ENCODE measurements at regions not wholly inside any gene's neighbourhood (a gene's known extent, or its start where the extent isn't known, plus 50 kb on each side); places are given as distances from the start of the nearest gene placed in this dataset.

DNA sequence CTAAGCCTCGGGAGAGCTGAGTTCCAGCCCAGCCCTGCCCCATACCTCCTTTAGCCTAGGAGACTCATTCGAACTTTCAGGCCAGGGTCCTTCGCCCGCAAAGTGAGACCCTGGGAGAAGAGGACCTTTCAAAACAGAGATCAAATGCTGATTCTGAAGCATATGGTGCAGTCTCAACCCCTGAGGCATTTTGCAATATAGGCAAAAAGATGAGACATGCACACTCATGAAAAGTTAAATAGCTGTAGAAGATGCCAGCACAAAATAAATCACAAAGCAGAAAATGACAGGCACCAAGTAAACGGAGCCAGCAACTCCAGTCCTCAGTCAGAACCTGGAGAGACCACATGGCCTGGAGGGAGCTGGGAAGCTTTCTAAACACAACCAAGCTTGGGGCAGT, 542.7 kb upstream of the RAB6C start:
- no TSS peak for BruUV-seq (replicated peaks)
- ChIA-PET CTCF (no interaction called here), POLR2A (ENCODE audit: low non-redundant PET) (no interaction called here)
- Histone ChIP-seq H3K27me3 (replicated peaks; ENCODE audit: insufficient read depth, low read depth, low read length, poor library complexity) (peaks cover 2% of the 10 kb centered on the region), H3K9me3 (ENCODE audit: low read depth, low read length, poor library complexity, severe bottlenecking) (no peaks in the 10 kb centered on the region), H3K4me3 (ENCODE audit: low read depth, low read length, poor library complexity, severe bottlenecking) (no peak overlapping the region), H3K4me1 (ENCODE audit: insufficient read depth, low read length, poor library complexity, severe bottlenecking) (no peaks in the 10 kb centered on the region), H3K36me3 (ENCODE audit: insufficient read depth, low read length, poor library complexity, severe bottlenecking) (no peaks in the 10 kb centered on the region), H3K27ac (ENCODE audit: low read depth, low read length, poor library complexity, severe bottlenecking) (no peak overlapping the region)
- no peak for TF ChIP-seq EZH2 (IDR thresholded peaks at IDR 0.05; ENCODE audit: borderline replicate concordance, low read depth, low read length, poor library complexity, severe bottlenecking)
- TF ChIP-seq, protein P1, sequence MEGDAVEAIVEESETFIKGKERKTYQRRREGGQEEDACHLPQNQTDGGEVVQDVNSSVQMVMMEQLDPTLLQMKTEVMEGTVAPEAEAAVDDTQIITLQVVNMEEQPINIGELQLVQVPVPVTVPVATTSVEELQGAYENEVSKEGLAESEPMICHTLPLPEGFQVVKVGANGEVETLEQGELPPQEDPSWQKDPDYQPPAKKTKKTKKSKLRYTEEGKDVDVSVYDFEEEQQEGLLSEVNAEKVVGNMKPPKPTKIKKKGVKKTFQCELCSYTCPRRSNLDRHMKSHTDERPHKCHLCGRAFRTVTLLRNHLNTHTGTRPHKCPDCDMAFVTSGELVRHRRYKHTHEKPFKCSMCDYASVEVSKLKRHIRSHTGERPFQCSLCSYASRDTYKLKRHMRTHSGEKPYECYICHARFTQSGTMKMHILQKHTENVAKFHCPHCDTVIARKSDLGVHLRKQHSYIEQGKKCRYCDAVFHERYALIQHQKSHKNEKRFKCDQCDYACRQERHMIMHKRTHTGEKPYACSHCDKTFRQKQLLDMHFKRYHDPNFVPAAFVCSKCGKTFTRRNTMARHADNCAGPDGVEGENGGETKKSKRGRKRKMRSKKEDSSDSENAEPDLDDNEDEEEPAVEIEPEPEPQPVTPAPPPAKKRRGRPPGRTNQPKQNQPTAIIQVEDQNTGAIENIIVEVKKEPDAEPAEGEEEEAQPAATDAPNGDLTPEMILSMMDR (conservative IDR thresholded peaks at IDR 0.05; ENCODE audit: low read depth, low read length), result no peak
- intact Hi-C loops (cut with micrococcal nuclease; ENCODE audit: unreplicated experiment), result no loop called here
- DNase-seq (ENCODE audit: low spot score), result no peak

DNA sequence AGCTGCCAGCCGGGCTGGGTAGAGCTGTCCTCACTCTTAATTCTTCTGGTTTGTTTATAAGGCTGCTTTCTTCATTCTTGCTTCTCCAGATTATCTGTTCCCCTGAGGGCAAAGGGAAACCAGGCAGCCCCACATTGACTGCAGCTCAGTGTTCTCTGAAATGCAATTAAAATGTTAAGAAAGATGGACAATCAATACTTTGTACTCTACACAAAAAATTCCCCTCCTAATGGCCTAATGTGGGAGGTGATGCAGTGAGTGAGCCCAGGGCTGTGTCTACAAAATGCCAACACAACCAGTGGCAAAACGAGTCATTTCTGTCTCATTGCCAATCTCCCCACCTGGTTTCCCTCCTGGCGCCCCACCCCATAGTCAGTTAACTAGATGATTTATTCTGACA, 541.7 kb upstream of the RAB6C start:
- Histone ChIP-seq H3K4me1 (ENCODE audit: insufficient read depth, low read length, poor library complexity, severe bottlenecking) (no peaks in the 10 kb centered on the region), H3K4me3 (ENCODE audit: low read depth, low read length, poor library complexity, severe bottlenecking) (no peak overlapping the region), H3K9me3 (ENCODE audit: low read depth, low read length, poor library complexity, severe bottlenecking) (no peaks in the 10 kb centered on the region), H3K27me3 (replicated peaks; ENCODE audit: insufficient read depth, low read depth, low read length, poor library complexity) (peaks cover 2% of the 10 kb centered on the region), H3K36me3 (ENCODE audit: insufficient read depth, low read length, poor library complexity, severe bottlenecking) (no peaks in the 10 kb centered on the region), H3K27ac (ENCODE audit: low read depth, low read length, poor library complexity, severe bottlenecking) (no peak overlapping the region)
- BruUV-seq (replicated peaks), result no TSS peak
- TF ChIP-seq, protein P1 (conservative IDR thresholded peaks at IDR 0.05; ENCODE audit: low read depth, low read length), result no peak
- no peak for TF ChIP-seq EZH2 (IDR thresholded peaks at IDR 0.05; ENCODE audit: borderline replicate concordance, low read depth, low read length, poor library complexity, severe bottlenecking)
- ChIA-PET CTCF (no interaction called here), POLR2A (ENCODE audit: low non-redundant PET) (no interaction called here)
- DNase-seq (ENCODE audit: low spot score), result no peak
- intact Hi-C loops (cut with micrococcal nuclease; ENCODE audit: unreplicated experiment), result no loop called here

DNA sequence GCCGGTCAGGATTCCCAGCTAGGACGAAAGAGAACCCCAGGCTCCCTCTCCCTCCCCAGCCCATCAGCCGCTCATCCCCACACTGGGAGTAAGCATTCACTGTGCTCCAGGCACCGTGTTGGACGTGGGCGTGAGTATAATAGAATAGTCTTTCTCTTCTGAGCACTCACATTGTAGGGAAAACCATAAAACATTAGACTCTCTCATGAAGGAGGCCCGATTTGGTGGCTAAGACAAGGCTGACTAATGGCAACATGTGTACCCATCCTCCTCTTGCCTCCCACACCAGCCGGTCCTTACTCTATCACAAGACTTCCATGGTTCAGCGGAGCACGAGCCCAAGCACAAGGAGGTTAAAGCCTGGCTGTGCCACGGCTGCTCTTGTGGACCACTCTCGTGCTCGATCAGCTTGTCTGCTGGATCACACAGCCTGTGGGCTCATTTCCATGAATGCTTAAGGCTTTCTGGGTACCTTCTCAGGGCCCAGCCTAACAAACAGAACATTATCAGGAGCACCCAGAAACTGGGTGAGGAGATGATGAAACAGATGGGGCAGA, 540.9 kb upstream of the RAB6C start:
- no peak overlapping the region for H3K4me3 ChIP-seq (ENCODE audit: low read depth, low read length, poor library complexity, severe bottlenecking)
- no peak overlapping the region for H3K27ac ChIP-seq (ENCODE audit: low read depth, low read length, poor library complexity, severe bottlenecking)
- intact Hi-C loops (cut with micrococcal nuclease; ENCODE audit: unreplicated experiment), result no loop called here
- H3K36me3 ChIP-seq (ENCODE audit: insufficient read depth, low read length, poor library complexity, severe bottlenecking), result no peaks in the 10 kb centered on the region
- DNase-seq (ENCODE audit: low spot score), result no peak
- TF ChIP-seq EZH2 (IDR thresholded peaks at IDR 0.05; ENCODE audit: borderline replicate concordance, low read depth, low read length, poor library complexity, severe bottlenecking), result no peak
- TF ChIP-seq, protein P1 (conservative IDR thresholded peaks at IDR 0.05; ENCODE audit: low read depth, low read length), result no peak
- BruUV-seq (replicated peaks), result no TSS peak
- CTCF ChIA-PET, result no interaction called here
- H3K9me3 ChIP-seq (ENCODE audit: low read depth, low read length, poor library complexity, severe bottlenecking), result no peaks in the 10 kb centered on the region
- H3K4me1 ChIP-seq (ENCODE audit: insufficient read depth, low read length, poor library complexity, severe bottlenecking), result no peaks in the 10 kb centered on the region
- peaks cover 2% of the 10 kb centered on the region for H3K27me3 ChIP-seq (replicated peaks; ENCODE audit: insufficient read depth, low read depth, low read length, poor library complexity)
- POLR2A ChIA-PET (ENCODE audit: low non-redundant PET), result no interaction called here

Data from A673 (cell line).